ENCODE measurements at regions not wholly inside any gene's neighbourhood (a gene's known extent, or its start where the extent isn't known, plus 50 kb on each side); places are given as distances from the start of the nearest gene placed in this dataset.

GRCh38 chr10:31595992-31596391 is 277.0 kb downstream of the ZEB1 start:
- TF ChIP-seq CTCF (IDR thresholded peaks at IDR 0.05; ENCODE audit: insufficient read depth, low read length) (no peak), POLR2AphosphoS5 (IDR thresholded peaks at IDR 0.05; ENCODE audit: low read depth) (no peak), GABPA (IDR thresholded peaks at IDR 0.05; ENCODE audit: low read depth) (no peak)

Data from HL-60 (cell line).